ENCODE measurements at regions not wholly inside any gene's neighbourhood (a gene's known extent, or its start where the extent isn't known, plus 50 kb on each side); places are given as distances from the start of the nearest gene placed in this dataset.
A peak's percentile ranks its signal among the peaks of the same experiment; 100 is the strongest.

GRCh38 chr5:120382833-120383232 is 81.3 kb upstream of the PRR16 start:
- POLR2A ChIA-PET, result no interaction called here
- H3K9me2 ChIP-seq, result no peaks in the 10 kb centered on the region
- no peak overlapping the region for H3K4me2 ChIP-seq
- no peaks in the 10 kb centered on the region for H3K27me3 ChIP-seq (ENCODE audit: insufficient read depth)
- TF ChIP-seq TAF1 (IDR thresholded peaks at IDR 0.05; ENCODE audit: borderline replicate concordance, low read depth, low read length) (no peak), EZH2phosphoT487 (IDR thresholded peaks at IDR 0.05; ENCODE audit: borderline replicate concordance, low read depth) (no peak), RCOR1 (IDR thresholded peaks at IDR 0.05; ENCODE audit: low read length) (no peak), NRF1 (IDR thresholded peaks at IDR 0.05; ENCODE audit: low read depth, low read length) (no peak), GATA2 (CRISPR knock-in tag; IDR thresholded peaks at IDR 0.05) (no peak), RFX5 (IDR thresholded peaks at IDR 0.05; ENCODE audit: low read length) (no peak), SIN3A (IDR thresholded peaks at IDR 0.05; ENCODE audit: borderline replicate concordance, low read depth, low read length) (no peak)
- no peaks in the 10 kb centered on the region for H3K79me2 ChIP-seq (ENCODE audit: insufficient read depth)
- peaks cover 0 to 2% of the 10 kb centered on the region in 2 experiments; a peak in 2 of 4 replicates for H3K4me1 ChIP-seq (ENCODE audit: control insufficient read depth in 1 of 2, insufficient read depth in 2 of 2, low read depth in 1 of 2, low read length in 1 of 2)
- CTCF ChIA-PET, result interaction anchor here (2.1 kb wide), 1 partner anchor 14 kb away, joined by 4 read pairs; no protein-coding TSS in a partner anchor
- no peak overlapping the region for H3K9ac ChIP-seq
- no peaks in the 10 kb centered on the region for H4K20me1 ChIP-seq (ENCODE audit: insufficient read depth)
- no peaks in the 10 kb centered on the region for H3K9me3 ChIP-seq
- H3K27ac ChIP-seq (ENCODE audit: low read depth in 2 of 2, low read length in 1 of 2), result no peak overlapping the region
- no peak for DNase-seq
- H2AFZ ChIP-seq (ENCODE audit: low read depth), result no peak overlapping the region
- 83% methylated on average over 2 of the region's 2 CpGs for WGBS (ENCODE audit: low lambda C conversion rate)
- H3K4me3 ChIP-seq (ENCODE audit: low read depth in 2 of 2, low read length in 1 of 2), result no peak overlapping the region
- H3F3A ChIP-seq (replicated peaks; ENCODE audit: insufficient read depth), result peaks cover 8% of the 10 kb centered on the region
- no peaks in the 10 kb centered on the region for H3K36me3 ChIP-seq (replicated peaks in 1 of 2; ENCODE audit: control insufficient read depth in 1 of 2, insufficient read depth in 2 of 2, low read length in 1 of 2)

- no peaks in the 10 kb centered on the region for H3K36me3 ChIP-seq (replicated peaks in 1 of 2; ENCODE audit: control insufficient read depth in 1 of 2, insufficient read depth in 2 of 2, low read length in 1 of 2)
- no peak overlapping the region for H3K4me3 ChIP-seq (ENCODE audit: low read depth in 2 of 2, low read length in 1 of 2)
- no peaks in the 10 kb centered on the region for H3K9me2 ChIP-seq
- CTCF ChIA-PET, result no interaction called here
- H2AFZ ChIP-seq (ENCODE audit: low read depth), result 0 out of 2 replicates have a peak overlapping the region, but pooled peaks have one; percentile 10
- peaks cover 19% of the 10 kb centered on the region for H3F3A ChIP-seq (replicated peaks; ENCODE audit: insufficient read depth)
- H3K27me3 ChIP-seq (ENCODE audit: insufficient read depth), result no peaks in the 10 kb centered on the region
- no peak overlapping the region for H3K9ac ChIP-seq
- no peaks in the 10 kb centered on the region for H3K79me2 ChIP-seq (ENCODE audit: insufficient read depth)
- no peaks in the 10 kb centered on the region for H3K9me3 ChIP-seq
- peak overlapping the region in 1 of 2 experiments; percentile 91; a peak in 2 of 4 replicates for H3K27ac ChIP-seq (ENCODE audit: low read depth in 2 of 2, low read length in 1 of 2)
- POLR2A ChIA-PET, result no interaction called here
- no peak for DNase-seq
- H4K20me1 ChIP-seq (ENCODE audit: insufficient read depth), result no peaks in the 10 kb centered on the region
- H3K4me2 ChIP-seq, result no peak overlapping the region
- TF ChIP-seq EP300 (IDR thresholded peaks at IDR 0.05; ENCODE audit: borderline replicate concordance in 1 of 2, low read depth in 1 of 2, low read length in 1 of 2) (no peak), NFIC (IDR thresholded peaks at IDR 0.05; ENCODE audit: borderline replicate concordance) (no peak), IRF3 (IDR thresholded peaks at IDR 0.05; ENCODE audit: low read depth, low read length) (no peak), GABPA (IDR thresholded peaks at IDR 0.05; ENCODE audit: low read depth) (no peak), CTCF (IDR thresholded peaks at IDR 0.05) (no peak), USF1 (IDR thresholded peaks at IDR 0.05; ENCODE audit: borderline replicate concordance, low read depth) (no peak), RFX5 (IDR thresholded peaks at IDR 0.05; ENCODE audit: low read length) (no peak), RCOR1 (IDR thresholded peaks at IDR 0.05; ENCODE audit: low read length) (no peak), MAX (IDR thresholded peaks at IDR 0.05; ENCODE audit: low read depth) (no peak)
- peaks cover 0 to 11% of the 10 kb centered on the region in 2 experiments for H3K4me1 ChIP-seq (ENCODE audit: control insufficient read depth in 1 of 2, insufficient read depth in 2 of 2, low read depth in 1 of 2, low read length in 1 of 2)
Measured at GRCh38 chr5:120386981-120387380, 77.1 kb upstream of the PRR16 start.
